ENCODE measurements at regions not wholly inside any gene's neighbourhood (a gene's known extent, or its start where the extent isn't known, plus 50 kb on each side); places are given as distances from the start of the nearest gene placed in this dataset.

GRCh38 chr3:21020681-21021080 is 730.3 kb downstream of the ZNF385D start:
- Histone ChIP-seq H3K9ac (replicated peaks in 1 of 4; ENCODE audit: extremely low read depth in 1 of 4, low read depth in 3 of 4, low read length in 3 of 4) (no peak overlapping the region), H3K14ac (ENCODE audit: insufficient read length) (no peak overlapping the region), H3K4ac (replicated peaks; ENCODE audit: insufficient read length, low read depth, low read length) (no peak overlapping the region), H2AFZ (ENCODE audit: low read length) (no peak overlapping the region), H3K23me2 (ENCODE audit: low read depth, low read length) (no peaks in the 10 kb centered on the region), H2AK5ac (ENCODE audit: low read depth, low read length) (no peak overlapping the region), H2BK120ac (replicated peaks; ENCODE audit: low read depth, low read length) (no peak overlapping the region), H2BK15ac (ENCODE audit: low read length) (no peak overlapping the region), H4K20me1 (replicated peaks in 1 of 2; ENCODE audit: control insufficient read depth in 1 of 2, insufficient read depth in 2 of 2, low read length in 2 of 2) (no peaks in the 10 kb centered on the region), H2BK5ac (ENCODE audit: low read depth, low read length) (no peak overlapping the region), H3K27ac (ENCODE audit: low read depth, low read length) (no peak overlapping the region), H3K36me3 (ENCODE audit: control insufficient read depth in 2 of 4, insufficient read depth in 4 of 4, low read length in 3 of 4) (no peaks in the 10 kb centered on the region), H2BK12ac (ENCODE audit: low read depth, low read length) (no peak overlapping the region), H3K27me3 (replicated peaks in 1 of 4; ENCODE audit: control insufficient read depth in 3 of 4, extremely low read depth in 1 of 4, insufficient read depth in 3 of 4, low read length in 3 of 4) (no peaks in the 10 kb centered on the region), H4K91ac (replicated peaks; ENCODE audit: insufficient read length, low read length) (no peak overlapping the region), H2BK20ac (ENCODE audit: low read length) (no peak overlapping the region), H3K4me3 (ENCODE audit: extremely low read depth in 1 of 4, insufficient read depth in 2 of 4, low read depth in 3 of 4, low read length in 4 of 4) (no peak overlapping the region), H3K23ac (ENCODE audit: insufficient read length) (no peak overlapping the region), H3K9me3 (ENCODE audit: insufficient read depth in 2 of 2, low read depth in 1 of 2, low read length in 1 of 2) (no peaks in the 10 kb centered on the region), H3K4me2 (ENCODE audit: insufficient read depth in 1 of 2, low read depth in 2 of 2, low read length in 2 of 2) (no peak overlapping the region), H3K18ac (ENCODE audit: extremely low read depth, low read length) (no peak overlapping the region), H3K79me1 (ENCODE audit: low read depth, low read length) (no peaks in the 10 kb centered on the region), H3K4me1 (replicated peaks in 1 of 4; ENCODE audit: control insufficient read depth in 3 of 4, insufficient read depth in 4 of 4, low read length in 3 of 4) (no peaks in the 10 kb centered on the region; a peak in 3 of 7 replicates), H3K56ac (replicated peaks; ENCODE audit: insufficient read length, low read depth, low read length) (no peak overlapping the region), H4K5ac (ENCODE audit: insufficient read length, low read depth, low read length) (no peak overlapping the region), H4K8ac (ENCODE audit: extremely low read depth, insufficient read depth, low read length) (no peak overlapping the region), H3K79me2 (ENCODE audit: control insufficient read depth in 1 of 2, insufficient read depth in 2 of 2, low read length in 2 of 2) (no peaks in the 10 kb centered on the region)
- no peak for DNase-seq (ENCODE audit: low read depth in 1 of 2, low spot score in 2 of 2)
- ChIA-PET POLR2A (ENCODE audit: partially characterized antibody) (no interaction called here), CTCF (ENCODE audit: partially characterized antibody) (interaction anchor here (0.5 to 2.1 kb wide), 6 partner anchors 25 to 1190 kb away, joined by 3 to 5 read pairs (median 4); no protein-coding TSS in a partner anchor)
- FAIRE-seq: no peak
- 87% methylated on average over 5 of the region's 5 CpGs; no CpG with 5 or more reads in 1 of the 2 experiments for WGBS, 2 experiments (ENCODE audit: extremely low coverage in 1 of 2, insufficient coverage in 1 of 2, insufficient read length in 1 of 2, insufficient replicate concordance in 2 of 2, low coverage in 1 of 2, low lambda C conversion rate in 2 of 2, missing lambda C conversion rate in 1 of 2)
- TF ChIP-seq JUND (IDR thresholded peaks at IDR 0.05; ENCODE audit: low read length) (no peak), POLR2A (IDR thresholded peaks at IDR 0.05; ENCODE audit: control extremely low read depth in 1 of 2, low read depth in 2 of 2, low read length in 2 of 2) (no peak), ZNF274 (IDR thresholded peaks at IDR 0.05; ENCODE audit: borderline replicate concordance, extremely low read depth, low read length) (no peak), CEBPB (IDR thresholded peaks at IDR 0.05; ENCODE audit: low read depth, low read length) (no peak), TEAD4 (IDR thresholded peaks at IDR 0.05; ENCODE audit: low read depth, low read length) (no peak), TBP (IDR thresholded peaks at IDR 0.05; ENCODE audit: low read depth, low read length) (no peak), SIRT6 (IDR thresholded peaks at IDR 0.05; ENCODE audit: low read length) (no peak), BACH1 (IDR thresholded peaks at IDR 0.05; ENCODE audit: low read length) (no peak), TAF7 (optimal IDR thresholded peaks at IDR 0.05; ENCODE audit: borderline replicate concordance, low read depth, low read length) (no peak), BCL11A (IDR thresholded peaks at IDR 0.05; ENCODE audit: low read depth in 2 of 2, low read length in 2 of 2) (no peak), GTF2F1 (IDR thresholded peaks at IDR 0.05; ENCODE audit: borderline replicate concordance, low read depth, low read length) (no peak), FOSL1 (IDR thresholded peaks at IDR 0.05; ENCODE audit: insufficient read depth, low read depth, low read length) (no peak)
